Transverse colon (tissue), 4 donors: ENCODE measurements at regions not wholly inside any gene's neighbourhood (a gene's known extent, or its start where the extent isn't known, plus 50 kb on each side); places are given as distances from the start of the nearest gene placed in this dataset.

Source experiments
- DNase-seq: peaks from one replicate; pipeline ENCODE4 v3.0.0-alpha.2; 2019
- H3K27ac ChIP-seq, 4 donors: fragments of 200-600 bp; sonication (generic); 2 replicates each; pipeline ENCODE4 v1.5.1; 2016 to 2018; ENCODE audit warnings: inconsistent platforms in 4 of 4
- H3K27me3 ChIP-seq: fragments of 200-600 bp; sonication (generic); 2 replicates; pipeline ENCODE4 v1.5.1; 2017; ENCODE audit warnings: inconsistent platforms
- H3K36me3 ChIP-seq, 4 donors: fragments of 200-600 bp; sonication (generic); 2 replicates each; pipeline ENCODE4 v1.5.1; 2017 to 2019; ENCODE audit warnings: inconsistent platforms in 4 of 4
- H3K4me1 ChIP-seq, 4 donors: fragments of 200-600 bp; sonication (generic); 2 replicates each; pipeline ENCODE4 v1.5.1; 2017 to 2020; ENCODE audit warnings: inconsistent platforms in 4 of 4
- H3K4me3 ChIP-seq, 4 donors: fragments of 200-600 bp; sonication (generic); 1 replicate in 1 of 4; 2 replicates in 3 of 4; pipeline versions ENCODE4 v1.5.1 to v1.6.1; 2017 to 2019; ENCODE audit warnings: inconsistent platforms in 4 of 4
- H3K9me3 ChIP-seq, 2 donors: fragments of 200-600 bp; sonication (generic); 2 replicates each; pipeline ENCODE4 v1.5.1; 2017 to 2019; ENCODE audit warnings: inconsistent platforms in 2 of 2
- CTCF ChIP-seq, 5 experiments: fragments of 200-600 bp in 3 of 5; fragments of 450-650 bp in 2 of 5; sonication (generic) in 3 of 5; IDR thresholded peaks; 1 replicate in 2 of 5; 2 replicates in 3 of 5; pipeline ENCODE4 v1.5.1; 2016 to 2017; ENCODE audit warnings: antibody characterized with exemption in 5 of 5, inconsistent platforms in 3 of 5, mild to moderate bottlenecking in 2 of 5, moderate library complexity in 1 of 5
- EP300 ChIP-seq: sonication (generic); formaldehyde crosslinking; IDR thresholded peaks from one replicate; pipeline ENCODE4 v1.6.1; 2017; ENCODE audit warnings: antibody characterized with exemption, low read depth
- POLR2A ChIP-seq: fragments of 450-650 bp; IDR thresholded peaks from one replicate; pipeline ENCODE4 v1.6.1; 2016; ENCODE audit warnings: antibody characterized with exemption, mild to moderate bottlenecking, moderate library complexity
- POLR2AphosphoS5 ChIP-seq, 3 donors: sonication (generic); formaldehyde crosslinking; IDR thresholded peaks; one replicate each; pipeline ENCODE4 v1.6.1; 2016; ENCODE audit warnings: antibody characterized with exemption in 3 of 3
- WGBS, 2 donors: methylation state at CpG; one replicate each; pipeline ENCODE4 v1.1.5; 2018; ENCODE audit warnings: low coverage in 1 of 2; 5-methylcytosine and 5-hydroxymethylcytosine counted together
- in situ Hi-C, 4 donors: fragments of 200-750 bp; cut with MboI; loops; one replicate each; pipeline versions ENCODE4 v1.15.0 to v1.15.1; 2017; ENCODE audit warnings: low sequenced_read_pairs in 3 of 4, low pct_ligation_motif_present in 1 of 4, low pct_unique_long_range_greater_than_20kb in 1 of 4
- intact Hi-C: fragments of 100-400 bp; cut with DNase I; formaldehyde crosslinking; loops from one replicate; pipeline ENCODE4 v1.15.1; 2023; ENCODE audit warnings: low total_unique reads

DNA sequence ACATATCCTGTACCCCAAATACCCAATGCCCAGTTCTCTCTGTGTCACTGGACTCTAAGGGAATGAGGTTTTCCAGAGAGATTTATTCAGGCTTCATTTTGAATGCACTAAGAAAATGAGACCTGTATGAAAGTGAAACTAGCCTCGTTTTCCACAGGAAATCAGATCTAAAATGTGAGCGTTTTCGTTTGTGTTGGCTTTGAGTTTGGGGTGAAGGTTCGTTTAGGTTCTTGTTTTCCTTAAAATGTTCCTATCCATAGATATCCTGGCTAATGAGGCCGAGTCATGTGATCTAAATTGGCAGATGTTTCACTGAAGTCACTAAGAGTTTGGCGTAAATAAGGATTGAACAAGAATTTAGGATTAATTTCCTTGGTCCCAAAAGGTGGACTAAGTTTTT, 90.9 kb upstream of the BMPER start:
- Histone ChIP-seq H3K27me3 (no peaks in the 10 kb centered on the region), H3K27ac (no peak overlapping the region), H3K9me3 (no peaks in the 10 kb centered on the region), H3K36me3 (no peaks in the 10 kb centered on the region), H3K4me1 (no peaks in the 10 kb centered on the region), H3K4me3 (no peak overlapping the region)
- 53 to 56% methylated on average over 3 to 6 of the region's 6 CpGs for WGBS, 2 donors
- no peak for DNase-seq
- intact Hi-C loops = no loop called here
- TF ChIP-seq EP300 (no peak), POLR2A (no peak), CTCF (IDR thresholded peaks at IDR 0.05) (no peak), POLR2AphosphoS5 (IDR thresholded peaks at IDR 0.05) (no peak)
- in situ Hi-C loops = no loop called here

- 71 to 75% methylated on average over 5 to 6 of the region's 6 CpGs for WGBS, 2 donors
- TF ChIP-seq POLR2AphosphoS5 (IDR thresholded peaks at IDR 0.05) (no peak), EP300 (no peak), POLR2A (no peak), CTCF (IDR thresholded peaks at IDR 0.05) (no peak)
- no peak overlapping the region for H3K4me3 ChIP-seq
- H3K27ac ChIP-seq = no peak overlapping the region
- in situ Hi-C loops (no loop called here), intact Hi-C loops (no loop called here)
- no peaks in the 10 kb centered on the region for H3K36me3 ChIP-seq
- no peaks in the 10 kb centered on the region for H3K4me1 ChIP-seq
- H3K9me3 ChIP-seq = no peaks in the 10 kb centered on the region
- no peaks in the 10 kb centered on the region for H3K27me3 ChIP-seq
- no peak for DNase-seq
Observed at GRCh38 chr7:33814936-33815335, 90.4 kb upstream of the BMPER start.

- no peaks in the 10 kb centered on the region for H3K9me3 ChIP-seq
- DNase-seq = no peak
- no peaks in the 10 kb centered on the region for H3K4me1 ChIP-seq
- no peak for TF ChIP-seq POLR2A
- TF ChIP-seq CTCF (IDR thresholded peaks at IDR 0.05) = no peak
- TF ChIP-seq EP300 = no peak
- no peak for TF ChIP-seq POLR2AphosphoS5 (IDR thresholded peaks at IDR 0.05)
- H3K27me3 ChIP-seq = no peaks in the 10 kb centered on the region
- H3K27ac ChIP-seq = no peak overlapping the region
- in situ Hi-C loops = no loop called here
- H3K36me3 ChIP-seq = no peaks in the 10 kb centered on the region
- H3K4me3 ChIP-seq = no peak overlapping the region
- 88% methylated on average over 3 of the region's 3 CpGs; no CpG with 5 or more reads in 1 of the 2 donors for WGBS, 2 donors
- intact Hi-C loops = no loop called here
Observed at GRCh38 chr7:33815336-33815735, 90.0 kb upstream of the BMPER start.

GRCh38 chr7:33816106-33816505, 89.2 kb upstream of the BMPER start:
- TF ChIP-seq POLR2AphosphoS5 (IDR thresholded peaks at IDR 0.05) (no peak), POLR2A (no peak), EP300 (no peak), CTCF (IDR thresholded peaks at IDR 0.05) (no peak)
- in situ Hi-C loops (no loop called here), intact Hi-C loops (no loop called here)
- no peak for DNase-seq
- Histone ChIP-seq H3K4me1 (no peaks in the 10 kb centered on the region), H3K36me3 (no peaks in the 10 kb centered on the region), H3K9me3 (no peaks in the 10 kb centered on the region), H3K27me3 (no peaks in the 10 kb centered on the region), H3K4me3 (no peak overlapping the region), H3K27ac (no peak overlapping the region)
